Mesendoderm (in vitro differentiated cells): ENCODE measurements at regions not wholly inside any gene's neighbourhood (a gene's known extent, or its start where the extent isn't known, plus 50 kb on each side); places are given as distances from the start of the nearest gene placed in this dataset.

Experiments
- DNase-seq: peaks from one replicate; pipeline ENCODE4 v3.0.0; 2013
- H2AK5ac ChIP-seq: 2 replicates; pipeline ENCODE4 v1.6.1; 2013; ENCODE audit warnings: low read length, inconsistent platforms
- H2BK120ac ChIP-seq: 2 replicates; pipeline ENCODE4 v1.6.1; 2013; ENCODE audit warnings: low read depth, mild to moderate bottlenecking, low read length, moderate library complexity, mixed read lengths
- H2BK15ac ChIP-seq: replicated peaks from 2 replicates; pipeline ENCODE4 v1.6.1; 2013; ENCODE audit warnings: low read depth, mild to moderate bottlenecking, moderate library complexity
- H2BK5ac ChIP-seq: 2 replicates; pipeline ENCODE4 v1.6.1; 2013; ENCODE audit warnings: low read length, inconsistent platforms
- H3K18ac ChIP-seq: 2 replicates; pipeline ENCODE4 v1.6.1; 2013; ENCODE audit warnings: mild to moderate bottlenecking, low read length, mixed read lengths
- H3K23ac ChIP-seq: one replicate; pipeline ENCODE4 v1.6.1; 2013; ENCODE audit warnings: low read length
- H3K27ac ChIP-seq: 2 replicates; pipeline ENCODE4 v1.5.1; 2013; ENCODE audit warnings: low read depth, mild to moderate bottlenecking, inconsistent platforms, low read length, moderate library complexity
- H3K27me3 ChIP-seq: 2 replicates; pipeline ENCODE4 v1.6.1; 2013; ENCODE audit warnings: low read length, control low read depth, mild to moderate bottlenecking, inconsistent platforms; ENCODE audit not compliant: insufficient read depth, poor library complexity
- H3K36me3 ChIP-seq: 2 replicates; pipeline ENCODE4 v1.6.1; 2013; ENCODE audit warnings: low read length, inconsistent platforms; ENCODE audit not compliant: control insufficient read depth, insufficient read depth
- H3K4ac ChIP-seq: one replicate; pipeline ENCODE4 v1.6.1; 2013; ENCODE audit warnings: low read depth, mild to moderate bottlenecking, low read length, moderate library complexity
- H3K4me1 ChIP-seq: 2 replicates; pipeline ENCODE4 v1.6.1; 2013; ENCODE audit warnings: low read depth, low read length, inconsistent platforms; ENCODE audit not compliant: control insufficient read depth
- H3K4me2 ChIP-seq: 2 replicates; pipeline ENCODE4 v1.6.1; 2013; ENCODE audit warnings: low read length
- H3K4me3 ChIP-seq: 2 replicates; pipeline ENCODE4 v1.5.1; 2013; ENCODE audit warnings: mild to moderate bottlenecking, low read length
- H3K56ac ChIP-seq: one replicate; pipeline ENCODE4 v1.6.1; 2013; ENCODE audit warnings: low read length
- H3K79me1 ChIP-seq: 2 replicates; pipeline ENCODE4 v1.6.1; 2013; ENCODE audit warnings: low read length, inconsistent platforms
- H3K79me2 ChIP-seq: 2 replicates; pipeline ENCODE4 v1.6.1; 2013; ENCODE audit warnings: mild to moderate bottlenecking, low read length; ENCODE audit not compliant: control insufficient read depth, insufficient read depth
- H3K9ac ChIP-seq: 2 replicates; pipeline ENCODE4 v1.6.1; 2013; ENCODE audit warnings: low read length, inconsistent platforms
- H4K5ac ChIP-seq: one replicate; pipeline ENCODE4 v1.6.1; 2013; ENCODE audit warnings: low read length
- H4K8ac ChIP-seq: one replicate; pipeline ENCODE4 v1.6.1; 2013; ENCODE audit warnings: low read depth, mild to moderate bottlenecking, control low read depth, low read length, moderate library complexity
- WGBS: extraction: QIAGEN DNeasy Blood & Tissue Kit; methylation state at CpG from one replicate; pipeline ENCODE4 v1.1.7; 2013; ENCODE audit warnings: low lambda C conversion rate, missing lambda C conversion rate; ENCODE audit not compliant: insufficient coverage; ENCODE audit errors: extremely low coverage; 5-methylcytosine and 5-hydroxymethylcytosine counted together

- Histone ChIP-seq H3K79me1 (no peaks in the 10 kb centered on the region), H3K4me3 (no peak overlapping the region), H3K4me2 (no peak overlapping the region), H3K27me3 (no peaks in the 10 kb centered on the region), H3K4ac (no peak overlapping the region), H3K56ac (no peak overlapping the region), H3K18ac (no peak overlapping the region), H4K5ac (no peak overlapping the region), H3K27ac (no peak overlapping the region), H3K9ac (no peak overlapping the region), H3K79me2 (no peaks in the 10 kb centered on the region), H4K8ac (no peak overlapping the region), H3K36me3 (no peaks in the 10 kb centered on the region), H3K4me1 (no peaks in the 10 kb centered on the region), H3K23ac (no peak overlapping the region), H2BK120ac (no peak overlapping the region), H2AK5ac (no peak overlapping the region), H2BK5ac (no peak overlapping the region), H2BK15ac (no peak overlapping the region)
- no CpG with 5 or more reads among the region's 4 CpGs for WGBS
- no peak for DNase-seq
Measured at GRCh38 chr16:17705847-17706246, 235.1 kb upstream of the XYLT1 start.

DNA sequence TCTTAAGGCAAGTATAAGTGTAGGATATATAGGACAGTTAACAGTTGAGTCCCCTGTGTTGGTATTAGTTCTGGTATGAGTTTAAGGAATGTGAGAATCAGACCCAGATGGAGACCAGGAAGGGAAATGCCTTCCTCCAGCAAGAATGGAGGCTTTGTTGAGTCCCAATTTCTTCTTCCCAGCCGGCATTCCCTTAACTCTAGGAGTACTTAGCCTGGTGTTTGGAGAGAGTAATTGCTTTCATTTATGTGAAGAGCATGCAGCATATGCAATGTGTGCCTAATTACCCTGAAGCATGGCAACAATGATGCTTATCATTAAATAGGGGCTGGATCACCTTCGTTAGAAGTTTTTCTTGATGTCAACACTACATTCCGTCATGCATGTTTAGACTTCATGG, 225.9 kb upstream of the XYLT1 start:
- Histone ChIP-seq H3K56ac (no peak overlapping the region), H2BK5ac (no peak overlapping the region), H2BK120ac (no peak overlapping the region), H3K4me1 (no peaks in the 10 kb centered on the region), H3K23ac (no peak overlapping the region), H3K4me2 (no peak overlapping the region), H3K27ac (no peak overlapping the region), H3K27me3 (no peaks in the 10 kb centered on the region), H3K9ac (no peak overlapping the region), H4K5ac (no peak overlapping the region), H3K4me3 (no peak overlapping the region), H3K18ac (no peak overlapping the region), H2BK15ac (no peak overlapping the region), H3K36me3 (no peaks in the 10 kb centered on the region), H3K79me1 (no peaks in the 10 kb centered on the region), H3K79me2 (no peaks in the 10 kb centered on the region), H2AK5ac (no peak overlapping the region), H3K4ac (no peak overlapping the region), H4K8ac (no peak overlapping the region)
- no CpG with 5 or more reads among the region's 3 CpGs for WGBS
- DNase-seq = peak; percentile 2

DNA sequence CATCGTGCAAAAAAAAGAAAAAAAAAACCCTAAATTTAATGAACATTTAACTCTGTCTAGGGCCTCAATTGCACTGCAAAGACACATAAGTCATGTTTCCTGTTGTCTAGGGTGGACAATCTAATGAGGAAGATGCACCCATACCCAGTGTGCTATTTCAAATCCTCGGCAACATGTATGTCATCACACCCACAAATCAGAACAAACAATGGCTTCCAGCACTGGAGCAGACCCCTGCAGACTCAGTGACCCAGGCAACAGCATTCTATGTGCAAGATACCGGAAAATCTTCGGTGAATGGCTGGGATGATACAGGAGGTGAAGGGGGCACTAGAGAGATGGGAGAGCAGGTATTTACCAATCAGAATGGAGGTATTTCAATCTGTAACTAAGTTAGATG, 221.7 kb upstream of the XYLT1 start:
- no peaks in the 10 kb centered on the region for H3K79me1 ChIP-seq
- no peak overlapping the region for H3K9ac ChIP-seq
- H2BK5ac ChIP-seq = no peak overlapping the region
- H3K27ac ChIP-seq = no peak overlapping the region
- H3K4me2 ChIP-seq = no peak overlapping the region
- no peak overlapping the region for H3K4ac ChIP-seq
- no peak overlapping the region for H3K4me3 ChIP-seq
- H4K8ac ChIP-seq = no peak overlapping the region
- no peaks in the 10 kb centered on the region for H3K36me3 ChIP-seq
- H3K56ac ChIP-seq = no peak overlapping the region
- no peak for DNase-seq
- H2BK120ac ChIP-seq = no peak overlapping the region
- no peak overlapping the region for H2BK15ac ChIP-seq
- no peaks in the 10 kb centered on the region for H3K79me2 ChIP-seq
- H3K4me1 ChIP-seq = no peaks in the 10 kb centered on the region
- H2AK5ac ChIP-seq = no peak overlapping the region
- H3K27me3 ChIP-seq = no peaks in the 10 kb centered on the region
- no peak overlapping the region for H3K18ac ChIP-seq
- H4K5ac ChIP-seq = no peak overlapping the region
- no CpG with 5 or more reads among the region's 4 CpGs for WGBS
- H3K23ac ChIP-seq = no peak overlapping the region

DNA sequence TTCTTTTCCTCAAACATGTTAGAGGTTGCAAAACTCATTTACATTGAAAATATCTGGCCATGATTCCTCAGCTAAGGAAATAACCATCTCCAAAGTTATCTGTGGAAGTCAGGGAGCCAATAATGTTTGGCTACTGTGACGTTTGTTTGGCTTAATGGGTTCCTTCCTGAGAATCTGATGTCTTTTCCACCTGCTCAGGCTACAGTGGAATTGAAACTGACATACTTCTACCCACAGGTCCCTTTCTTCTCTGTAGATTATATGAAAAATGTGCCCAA, 221.1 kb upstream of the XYLT1 start:
- H3K27ac ChIP-seq = no peak overlapping the region
- H3K27me3 ChIP-seq = no peaks in the 10 kb centered on the region
- H3K4me2 ChIP-seq = no peak overlapping the region
- H3K4me3 ChIP-seq = no peak overlapping the region
- H3K79me1 ChIP-seq = no peaks in the 10 kb centered on the region
- no peak overlapping the region for H4K8ac ChIP-seq
- H2AK5ac ChIP-seq = no peak overlapping the region
- DNase-seq = no peak
- no peaks in the 10 kb centered on the region for H3K79me2 ChIP-seq
- H3K9ac ChIP-seq = no peak overlapping the region
- H3K18ac ChIP-seq = no peak overlapping the region
- H2BK15ac ChIP-seq = no peak overlapping the region
- WGBS = no CpG with 5 or more reads among the region's 1 CpG
- H2BK120ac ChIP-seq = no peak overlapping the region
- no peak overlapping the region for H3K23ac ChIP-seq
- no peaks in the 10 kb centered on the region for H3K4me1 ChIP-seq
- no peak overlapping the region for H3K56ac ChIP-seq
- no peak overlapping the region for H3K4ac ChIP-seq
- no peak overlapping the region for H4K5ac ChIP-seq
- H2BK5ac ChIP-seq = no peak overlapping the region
- H3K36me3 ChIP-seq = no peaks in the 10 kb centered on the region

DNA sequence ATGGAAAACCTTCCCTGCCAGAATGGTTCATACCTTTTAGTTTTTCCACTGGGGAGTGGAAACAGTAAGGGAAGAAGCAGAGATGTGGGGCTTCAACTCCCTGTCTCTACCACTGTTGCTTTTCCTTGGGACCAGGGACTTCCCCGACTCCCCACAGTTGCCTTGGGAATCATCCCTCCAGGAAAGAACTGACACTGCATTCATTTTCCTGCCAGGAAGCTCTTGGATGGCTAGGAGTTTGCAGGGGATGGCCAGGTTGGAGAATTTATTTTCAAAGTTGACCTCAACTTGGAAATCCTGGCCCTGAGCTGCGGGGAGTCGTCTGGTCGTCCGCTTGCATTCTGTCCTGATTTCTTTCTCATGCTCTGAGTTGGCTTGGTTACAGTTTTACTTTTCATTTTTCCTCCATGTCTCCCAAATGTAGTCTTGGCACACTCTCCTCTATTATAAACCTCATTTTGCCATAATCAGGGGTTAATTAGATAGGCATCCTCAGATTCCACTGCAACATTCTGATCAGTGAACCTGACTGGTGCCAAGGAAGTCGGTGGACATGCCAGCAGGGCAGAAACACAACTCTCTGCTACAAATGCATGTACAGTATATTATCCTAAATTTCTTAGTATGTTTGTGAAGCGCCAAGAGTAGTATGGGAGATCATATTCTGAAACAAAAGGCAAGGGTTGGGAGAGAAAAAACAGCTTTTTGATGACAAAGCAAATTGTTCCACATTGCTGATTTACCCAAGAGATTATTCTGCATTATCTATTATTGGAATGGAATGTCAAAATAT, 220.5 kb upstream of the XYLT1 start:
- Histone ChIP-seq H3K18ac (no peak overlapping the region), H3K56ac (no peak overlapping the region), H3K4me3 (no peak overlapping the region), H3K36me3 (no peaks in the 10 kb centered on the region), H3K4me1 (no peaks in the 10 kb centered on the region), H2BK15ac (no peak overlapping the region), H4K5ac (no peak overlapping the region), H4K8ac (no peak overlapping the region), H3K4me2 (no peak overlapping the region), H3K23ac (no peak overlapping the region), H3K27me3 (no peaks in the 10 kb centered on the region), H3K9ac (no peak overlapping the region), H3K4ac (no peak overlapping the region), H3K27ac (no peak overlapping the region), H2BK5ac (no peak overlapping the region), H2AK5ac (no peak overlapping the region), H2BK120ac (no peak overlapping the region), H3K79me2 (no peaks in the 10 kb centered on the region), H3K79me1 (no peaks in the 10 kb centered on the region)
- DNase-seq = no peak
- WGBS = no CpG with 5 or more reads among the region's 7 CpGs

DNA sequence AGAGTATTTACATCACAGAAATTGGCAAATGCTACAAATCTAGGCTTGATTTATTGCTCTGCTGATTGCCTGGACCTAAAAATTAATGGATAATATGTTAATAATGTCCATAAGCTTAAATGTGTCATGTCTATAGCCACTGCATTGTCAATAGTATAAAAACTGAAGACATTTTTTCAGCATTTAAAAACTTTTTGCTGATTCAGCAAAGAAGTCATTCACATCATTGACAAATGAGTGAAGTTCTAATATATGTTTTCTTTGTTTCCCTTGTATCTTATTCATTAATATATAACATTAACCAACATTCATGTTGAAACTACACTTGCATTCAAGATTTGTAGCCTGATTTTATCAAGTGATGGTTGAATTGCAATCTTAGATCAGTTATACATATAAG, 214.7 kb upstream of the XYLT1 start:
- Histone ChIP-seq H2BK15ac (no peak overlapping the region), H3K4me3 (no peak overlapping the region), H4K5ac (no peak overlapping the region), H3K27me3 (no peaks in the 10 kb centered on the region), H4K8ac (no peak overlapping the region), H2BK5ac (no peak overlapping the region), H2AK5ac (no peak overlapping the region), H3K4me2 (no peak overlapping the region), H3K79me2 (no peaks in the 10 kb centered on the region), H3K79me1 (no peaks in the 10 kb centered on the region), H3K27ac (no peak overlapping the region), H3K4ac (no peak overlapping the region), H3K4me1 (no peaks in the 10 kb centered on the region), H3K36me3 (no peaks in the 10 kb centered on the region), H2BK120ac (no peak overlapping the region), H3K56ac (no peak overlapping the region), H3K18ac (no peak overlapping the region), H3K23ac (no peak overlapping the region), H3K9ac (no peak overlapping the region)
- no peak for DNase-seq
